H1 (cell line): ENCODE measurements at regions not wholly inside any gene's neighbourhood (a gene's known extent, or its start where the extent isn't known, plus 50 kb on each side); places are given as distances from the start of the nearest gene placed in this dataset.

ENCODE experiments used
- CTCF ChIA-PET: fragments of 300-600 bp; sonication (Branson Sonifier 250); formaldehyde crosslinking; loops from one replicate; lab custom pipeline; 2021; ENCODE audit not compliant: partially characterized antibody; lab: Charles Lee
- POLR2A ChIA-PET: fragments of 300-600 bp; sonication (Branson Sonifier 250); formaldehyde crosslinking; loops from one replicate; lab custom pipeline; 2021; ENCODE audit warnings: inconsistent platforms; ENCODE audit not compliant: partially characterized antibody; lab: Charles Lee
- DNase-seq, 2 experiments: peaks; one replicate each; pipeline versions ENCODE4 v3.0.0 to v3.0.0-alpha.2; 2010 to 2022; ENCODE audit warnings: low spot score in 2 of 2, low read depth in 1 of 2, mixed read lengths in 1 of 2
- FAIRE-seq: peaks from 2 replicates; lab custom pipeline; 2011; peaks lifted over from hg19 to GRCh38; lab: Jason Lieb, UNC
- H2AFZ ChIP-seq: 2 replicates; pipeline ENCODE4 v1.8.1; 2012; ENCODE audit warnings: low read length, inconsistent platforms
- H2AK5ac ChIP-seq: 2 replicates; pipeline ENCODE4 v1.6.1; 2013; ENCODE audit warnings: low read depth, low read length
- H2BK120ac ChIP-seq: replicated peaks from 2 replicates; pipeline ENCODE3; 2013; ENCODE audit warnings: low read depth, low read length, inconsistent platforms
- H2BK12ac ChIP-seq: 2 replicates; pipeline ENCODE4 v1.6.1; 2013; ENCODE audit warnings: low read depth, low read length
- H2BK15ac ChIP-seq: 2 replicates; pipeline ENCODE4 v1.6.1; 2013; ENCODE audit warnings: low read length
- H2BK20ac ChIP-seq: 2 replicates; pipeline ENCODE4 v1.6.1; 2013; ENCODE audit warnings: low read length
- H2BK5ac ChIP-seq: 2 replicates; pipeline ENCODE4 v1.6.1; 2013; ENCODE audit warnings: low read depth, low read length
- H3K14ac ChIP-seq: 2 replicates; pipeline ENCODE4 v1.6.1; 2013; ENCODE audit warnings: inconsistent platforms; ENCODE audit not compliant: insufficient read length
- H3K18ac ChIP-seq: 2 replicates; pipeline ENCODE4 v1.6.1; 2013; ENCODE audit warnings: low read length; ENCODE audit errors: extremely low read depth
- H3K23ac ChIP-seq: 2 replicates; pipeline ENCODE4 v1.6.1; 2013; ENCODE audit warnings: inconsistent platforms; ENCODE audit not compliant: insufficient read length
- H3K23me2 ChIP-seq: 2 replicates; pipeline ENCODE4 v1.6.1; 2013; ENCODE audit warnings: low read depth, low read length
- H3K27ac ChIP-seq: 2 replicates; pipeline ENCODE4 v1.6.1; 2011; ENCODE audit warnings: low read depth, low read length, inconsistent platforms
- H3K27me3 ChIP-seq, 4 experiments: replicated peaks in 1 of 4; 1 replicate in 1 of 4; 2 replicates in 3 of 4; pipeline versions ENCODE4 v1.6.1 to v1.8.1; 2011 to 2013; ENCODE audit warnings: low read length in 3 of 4, mild to moderate bottlenecking in 3 of 4, inconsistent platforms in 2 of 4, mixed read lengths in 2 of 4, moderate library complexity in 1 of 4; ENCODE audit not compliant: control insufficient read depth in 3 of 4, insufficient read depth in 3 of 4; ENCODE audit errors: extremely low read depth in 1 of 4
- H3K36me3 ChIP-seq, 4 experiments: 2 replicates each; pipeline versions ENCODE4 v1.6.1 to v1.8.1; 2011 to 2013; ENCODE audit warnings: mild to moderate bottlenecking in 4 of 4, low read length in 3 of 4, moderate library complexity in 2 of 4, control low read depth in 1 of 4, inconsistent platforms in 1 of 4; ENCODE audit not compliant: insufficient read depth in 4 of 4, control insufficient read depth in 2 of 4
- H3K4ac ChIP-seq: replicated peaks from 2 replicates; pipeline ENCODE3; 2013; ENCODE audit warnings: low read length, low read depth, mixed read lengths, inconsistent platforms; ENCODE audit not compliant: insufficient read length
- H3K4me1 ChIP-seq, 4 experiments: replicated peaks in 1 of 4; 1 replicate in 1 of 4; 2 replicates in 3 of 4; pipeline versions ENCODE4 v1.6.1 to v1.8.1; 2011 to 2013; ENCODE audit warnings: low read length in 3 of 4, inconsistent platforms in 2 of 4, mixed read lengths in 1 of 4; ENCODE audit not compliant: insufficient read depth in 4 of 4, control insufficient read depth in 3 of 4
- H3K4me2 ChIP-seq, 2 experiments: 2 replicates each; pipeline versions ENCODE4 v1.6.1 to v1.8.1; 2011 to 2013; ENCODE audit warnings: low read depth in 2 of 2, low read length in 2 of 2, control low read depth in 1 of 2, inconsistent platforms in 1 of 2, mild to moderate bottlenecking in 1 of 2; ENCODE audit not compliant: insufficient read depth in 1 of 2
- H3K4me3 ChIP-seq, 4 experiments: fragments of 200-600, 300-600 bp in 1 of 4; sonication (generic), shearing (Covaris generic), sonication (Bioruptor Twin) in 1 of 4; 2 replicates each; pipeline versions ENCODE4 v1.5.1 to v1.8.1; 2011 to 2016; ENCODE audit warnings: low read length in 4 of 4, low read depth in 3 of 4, control low read depth in 2 of 4, inconsistent platforms in 2 of 4, mild to moderate bottlenecking in 2 of 4, mixed read lengths in 1 of 4, moderate library complexity in 1 of 4; ENCODE audit not compliant: insufficient read depth in 2 of 4; ENCODE audit errors: extremely low read depth in 1 of 4
- H3K56ac ChIP-seq: replicated peaks from 2 replicates; pipeline ENCODE3; 2013; ENCODE audit warnings: low read depth, mild to moderate bottlenecking, mixed read lengths, low read length, inconsistent platforms; ENCODE audit not compliant: insufficient read length
- H3K79me1 ChIP-seq: 2 replicates; pipeline ENCODE4 v1.6.1; 2013; ENCODE audit warnings: low read depth, low read length, control low read depth
- H3K79me2 ChIP-seq, 2 experiments: 2 replicates each; pipeline versions ENCODE4 v1.6.1 to v1.8.1; 2012 to 2013; ENCODE audit warnings: low read length in 2 of 2, mild to moderate bottlenecking in 2 of 2, inconsistent platforms in 1 of 2; ENCODE audit not compliant: insufficient read depth in 2 of 2, control insufficient read depth in 1 of 2
- H3K9ac ChIP-seq, 4 experiments: replicated peaks in 1 of 4; 1 replicate in 1 of 4; 2 replicates in 3 of 4; pipeline versions ENCODE4 v1.6.1 to v1.8.1; 2011 to 2013; ENCODE audit warnings: low read depth in 3 of 4, low read length in 3 of 4, control low read depth in 2 of 4, mild to moderate bottlenecking in 2 of 4, moderate library complexity in 2 of 4, inconsistent platforms in 1 of 4; ENCODE audit errors: extremely low read depth in 1 of 4
- H3K9me3 ChIP-seq, 2 experiments: 2 replicates each; pipeline versions ENCODE4 v1.6.1 to v1.8.1; 2012 to 2013; ENCODE audit warnings: mild to moderate bottlenecking in 2 of 2, moderate library complexity in 2 of 2, control low read depth in 1 of 2, inconsistent platforms in 1 of 2, low read depth in 1 of 2, low read length in 1 of 2, mixed read lengths in 1 of 2; ENCODE audit not compliant: insufficient read depth in 2 of 2
- H4K20me1 ChIP-seq, 2 experiments: replicated peaks in 1 of 2; 2 replicates each; pipeline versions ENCODE3 to v1.8.1; 2011 to 2013; ENCODE audit warnings: inconsistent platforms in 2 of 2, low read length in 2 of 2, mild to moderate bottlenecking in 1 of 2; ENCODE audit not compliant: insufficient read depth in 2 of 2, control insufficient read depth in 1 of 2
- H4K5ac ChIP-seq: 2 replicates; pipeline ENCODE4 v1.6.1; 2013; ENCODE audit warnings: low read length, low read depth, mixed read lengths, inconsistent platforms; ENCODE audit not compliant: insufficient read length
- H4K8ac ChIP-seq: 2 replicates; pipeline ENCODE4 v1.8.0; 2013; ENCODE audit warnings: mild to moderate bottlenecking, moderate library complexity, low read length, inconsistent platforms; ENCODE audit not compliant: insufficient read depth; ENCODE audit errors: extremely low read depth
- H4K91ac ChIP-seq: replicated peaks from 2 replicates; pipeline ENCODE3; 2013; ENCODE audit warnings: low read length, mixed read lengths, inconsistent platforms; ENCODE audit not compliant: insufficient read length
- CBX8 ChIP-seq: fragments of 300-800, 300-1000 bp; sonication (generic); IDR thresholded peaks from 2 replicates; pipeline ENCODE4 v1.7.1; 2016; ENCODE audit warnings: low read depth, low read length, borderline replicate concordance
- GABPA ChIP-seq: IDR thresholded peaks from 2 replicates; pipeline ENCODE4 v1.6.1; 2011; ENCODE audit warnings: mild to moderate bottlenecking, low read length, moderate library complexity, borderline replicate concordance; ENCODE audit not compliant: insufficient read depth
- GTF2F1 ChIP-seq: IDR thresholded peaks from 2 replicates; pipeline ENCODE4 v1.6.1; 2012; ENCODE audit warnings: low read depth, low read length, improper control_type of control experiment, borderline replicate concordance
- POLR2A ChIP-seq, 2 experiments: IDR thresholded peaks; 1 replicate in 1 of 2; 2 replicates in 1 of 2; pipeline ENCODE4 v1.6.1; 2011; ENCODE audit warnings: low read depth in 2 of 2, low read length in 2 of 2, mild to moderate bottlenecking in 2 of 2; ENCODE audit errors: control extremely low read depth in 1 of 2
- SIN3A ChIP-seq, 2 experiments: IDR thresholded peaks in 1 of 2; conservative IDR thresholded peaks in 1 of 2; 2 replicates each; pipeline ENCODE4 v1.6.1; 2011 to 2012; ENCODE audit warnings: low read length in 2 of 2, improper control_type of control experiment in 1 of 2, low read depth in 1 of 2, mild to moderate bottlenecking in 1 of 2
- SIX5 ChIP-seq: IDR thresholded peaks from 2 replicates; pipeline ENCODE4 v1.6.1; 2011; ENCODE audit warnings: mild to moderate bottlenecking, low read depth, low read length
- SP2 ChIP-seq: IDR thresholded peaks from 2 replicates; pipeline ENCODE4 v1.6.1; 2012; ENCODE audit warnings: mild to moderate bottlenecking, low read length, inconsistent platforms
- TCF12 ChIP-seq: IDR thresholded peaks from 2 replicates; pipeline ENCODE4 v1.6.1; 2011; ENCODE audit warnings: low read depth, mild to moderate bottlenecking, low read length
- YY1 ChIP-seq: IDR thresholded peaks from 2 replicates; pipeline ENCODE4 v1.6.1; 2011; ENCODE audit warnings: low read depth, mild to moderate bottlenecking, low read length
- WGBS, 2 experiments: shearing (Covaris generic) in 1 of 2; methylation state at CpG; one replicate each; pipeline versions ENCODE4 v1.1.6 to v1.1.7; 2013 to 2015; ENCODE audit warnings: low lambda C conversion rate in 2 of 2, mixed read lengths in 2 of 2, inconsistent platforms in 1 of 2, low coverage in 1 of 2, missing lambda C conversion rate in 1 of 2; ENCODE audit not compliant: insufficient replicate concordance in 2 of 2, insufficient coverage in 1 of 2, insufficient read length in 1 of 2; ENCODE audit errors: extremely low coverage in 1 of 2, missing lambda C conversion rate in 1 of 2; 5-methylcytosine and 5-hydroxymethylcytosine counted together

- Histone ChIP-seq H3K23me2 (no peaks in the 10 kb centered on the region), H3K4me1 (peaks cover 0 to 12% (median 8%) of the 10 kb centered on the region in 4 experiments), H3K9me3 (no peaks in the 10 kb centered on the region), H2AK5ac (no peak overlapping the region), H3K27me3 (no peaks in the 10 kb centered on the region; a peak in 1 of 7 replicates), H2BK120ac (no peak overlapping the region), H3K14ac (no peak overlapping the region), H3K4ac (no peak overlapping the region), H3K79me2 (no peaks in the 10 kb centered on the region), H4K5ac (no peak overlapping the region), H3K36me3 (no peaks in the 10 kb centered on the region), H2BK5ac (no peak overlapping the region), H2BK20ac (no peak overlapping the region), H3K79me1 (no peaks in the 10 kb centered on the region), H3K9ac (no peak overlapping the region), H4K8ac (no peak overlapping the region), H3K27ac (no peak overlapping the region), H4K20me1 (no peaks in the 10 kb centered on the region), H3K4me3 (no peak overlapping the region), H3K56ac (no peak overlapping the region), H3K23ac (no peak overlapping the region), H2AFZ (no peak overlapping the region), H3K18ac (no peak overlapping the region), H3K4me2 (no peak overlapping the region), H4K91ac (no peak overlapping the region), H2BK12ac (no peak overlapping the region), H2BK15ac (no peak overlapping the region)
- ChIA-PET POLR2A (interaction anchor here (1.0 kb wide), 1 partner anchor 78 kb away, joined by 3 read pairs; no protein-coding TSS in a partner anchor), CTCF (interaction anchor here (1.0 to 2.7 kb wide), 4 partner anchors 11 to 247 kb away, joined by 3 to 14 read pairs (median 7); no protein-coding TSS in a partner anchor)
- TF ChIP-seq SIX5 (no peak), SIN3A (conservative IDR thresholded peaks at IDR 0.05 in 1 of 2, IDR thresholded peaks at IDR 0.05 in 1 of 2; ENCODE audit: low read depth in 1 of 2, low read length in 2 of 2) (no peak), GTF2F1 (no peak), YY1 (no peak), SP2 (no peak), GABPA (no peak), POLR2A (IDR thresholded peaks at IDR 0.05; ENCODE audit: control extremely low read depth in 1 of 2, low read depth in 2 of 2, low read length in 2 of 2) (no peak), CBX8 (no peak), TCF12 (no peak)
- DNase-seq = no peak
- 82% methylated on average over 3 of the region's 3 CpGs; no CpG with 5 or more reads in 1 of the 2 experiments for WGBS, 2 experiments
- FAIRE-seq = no peak
Observed at GRCh38 chr5:72030237-72030636, 77.0 kb upstream of the MAP1B start.
